Mucosa of descending colon (tissue), 3 donors: ENCODE measurements at regions not wholly inside any gene's neighbourhood (a gene's known extent, or its start where the extent isn't known, plus 50 kb on each side); places are given as distances from the start of the nearest gene placed in this dataset.

Experiments used
- ATAC-seq: fragments of 200-7000 bp; cut with Tn5 transposase; one replicate; pipeline ENCODE4 v1.9.1; 2020; ENCODE audit warnings: mild to moderate bottlenecking, moderate library complexity
- DNase-seq, 3 donors: peaks; one replicate each; pipeline ENCODE4 v3.0.0-alpha.2; 2020
- H3K36me3 ChIP-seq: fragments of 200-600 bp; one replicate; pipeline ENCODE4 v1.8.0; 2021; ENCODE audit warnings: low read depth, mild to moderate bottlenecking
- H3K4me1 ChIP-seq: fragments of 200-600 bp; one replicate; pipeline ENCODE4 v1.8.0; 2021; ENCODE audit warnings: low read depth, mild to moderate bottlenecking
- H3K4me3 ChIP-seq: fragments of 200-600 bp; one replicate; pipeline ENCODE4 v1.8.0; 2021; ENCODE audit warnings: mild to moderate bottlenecking
- H3K9me3 ChIP-seq: fragments of 200-600 bp; one replicate; pipeline ENCODE4 v1.8.0; 2021; ENCODE audit warnings: mild to moderate bottlenecking
- CTCF ChIP-seq: fragments of 200-600 bp; IDR thresholded peaks from one replicate; pipeline ENCODE4 v1.8.0; 2022; ENCODE audit warnings: antibody characterized with exemption, mild to moderate bottlenecking
- intact Hi-C, 2 donors: fragments of 100-400 bp; cut with DNase I in 1 of 2; cut with micrococcal nuclease in 1 of 2; formaldehyde crosslinking; loops; one replicate each; pipeline versions ENCODE4 v1.11.0 to v1.11.1; 2022; cut with DNase I, micrococcal nuclease
- donor health status: DM: no; HTN: no; CAD: no; lungs with moderate emphysema.
- donor health status: DM: no; HTN: no; CAD: no.
- donor health status: DM: no; HTN: yes; CAD: no.

GRCh38 chr3:31270010-31270409 is 262.7 kb upstream of the STT3B start:
- ATAC-seq, result no peak
- no peaks in the 10 kb centered on the region for H3K9me3 ChIP-seq
- no peak overlapping the region for H3K4me3 ChIP-seq
- DNase-seq, result no peak
- intact Hi-C loops, result no loop called here
- no peak for TF ChIP-seq CTCF
- H3K36me3 ChIP-seq, result no peaks in the 10 kb centered on the region
- H3K4me1 ChIP-seq, result no peaks in the 10 kb centered on the region

GRCh38 chr3:31274326-31275024 is 258.2 kb upstream of the STT3B start:
- no peak overlapping the region for H3K4me3 ChIP-seq
- ATAC-seq (no peak), DNase-seq (no peak)
- no peaks in the 10 kb centered on the region for H3K36me3 ChIP-seq
- no peaks in the 10 kb centered on the region for H3K9me3 ChIP-seq
- no peaks in the 10 kb centered on the region for H3K4me1 ChIP-seq
- intact Hi-C loops, result no loop called here
- no peak for TF ChIP-seq CTCF

- Histone ChIP-seq H3K4me3 (no peak overlapping the region), H3K36me3 (no peaks in the 10 kb centered on the region), H3K9me3 (no peaks in the 10 kb centered on the region), H3K4me1 (no peaks in the 10 kb centered on the region)
- no peak for DNase-seq
- ATAC-seq, result no peak
- intact Hi-C loops, result no loop called here
- TF ChIP-seq CTCF, result no peak
Measured at GRCh38 chr3:31275038-31275572, 257.6 kb upstream of the STT3B start.

- Histone ChIP-seq H3K9me3 (no peaks in the 10 kb centered on the region), H3K4me3 (no peak overlapping the region), H3K36me3 (no peaks in the 10 kb centered on the region), H3K4me1 (no peaks in the 10 kb centered on the region)
- intact Hi-C loops, result no loop called here
- DNase-seq, result no peak
- no peak for TF ChIP-seq CTCF
- no peak for ATAC-seq
Measured at GRCh38 chr3:31275583-31275982, 257.1 kb upstream of the STT3B start.

GRCh38 chr3:31277582-31277981 is 255.1 kb upstream of the STT3B start:
- Histone ChIP-seq H3K36me3 (no peaks in the 10 kb centered on the region), H3K9me3 (no peaks in the 10 kb centered on the region), H3K4me3 (no peak overlapping the region), H3K4me1 (no peaks in the 10 kb centered on the region)
- DNase-seq, result no peak
- no peak for ATAC-seq
- no peak for TF ChIP-seq CTCF
- intact Hi-C loops, result no loop called here
